Naive B cell (primary cell): ENCODE measurements at regions not wholly inside any gene's neighbourhood (a gene's known extent, or its start where the extent isn't known, plus 50 kb on each side); places are given as distances from the start of the nearest gene placed in this dataset.
A peak's percentile ranks its signal among the peaks of the same experiment; 100 is the strongest.

Experiments used
- ATAC-seq, 2 donors: fragments of 150-1000 bp; cut with Tn5 transposase; 2 replicates each; pipeline ENCODE4 v1.10.0; 2021; ENCODE audit warnings: low read depth in 2 of 2, mild to moderate bottlenecking in 2 of 2, moderate library complexity in 2 of 2
- DNase-seq: peaks from one replicate; pipeline ENCODE4 v3.0.0; 2022
- H3K27ac Mint-ChIP-seq, 6 donors: one replicate each; pipeline ENCODE4 v1.8.0; 2020 to 2022; ENCODE audit warnings: mild to moderate bottlenecking in 6 of 6, mixed read lengths in 6 of 6, moderate library complexity in 5 of 6, inconsistent platforms in 2 of 6
- H3K27me3 Mint-ChIP-seq, 3 donors: one replicate each; pipeline ENCODE4 v1.8.0; 2021 to 2022; ENCODE audit warnings: mixed read lengths in 3 of 3, mild to moderate bottlenecking in 1 of 3
- H3K36me3 Mint-ChIP-seq, 2 donors: one replicate each; pipeline ENCODE4 v1.8.0; 2020 to 2022; ENCODE audit warnings: mixed read lengths in 2 of 2, inconsistent platforms in 1 of 2, mild to moderate bottlenecking in 1 of 2
- H3K4me1 Mint-ChIP-seq, 3 donors: one replicate each; pipeline ENCODE4 v1.8.0; 2020 to 2022; ENCODE audit warnings: mixed read lengths in 3 of 3, inconsistent platforms in 1 of 3, mild to moderate bottlenecking in 1 of 3, moderate library complexity in 1 of 3
- H3K4me3 Mint-ChIP-seq, 8 donors: one replicate each; pipeline ENCODE4 v1.8.0; 2020 to 2022; ENCODE audit warnings: mild to moderate bottlenecking in 8 of 8, mixed read lengths in 8 of 8, moderate library complexity in 8 of 8, inconsistent platforms in 2 of 8
- H3K9me3 Mint-ChIP-seq, 7 donors: one replicate each; pipeline ENCODE4 v1.8.0; 2020 to 2022; ENCODE audit warnings: mixed read lengths in 7 of 7, mild to moderate bottlenecking in 5 of 7, inconsistent platforms in 2 of 7, moderate library complexity in 1 of 7

DNA sequence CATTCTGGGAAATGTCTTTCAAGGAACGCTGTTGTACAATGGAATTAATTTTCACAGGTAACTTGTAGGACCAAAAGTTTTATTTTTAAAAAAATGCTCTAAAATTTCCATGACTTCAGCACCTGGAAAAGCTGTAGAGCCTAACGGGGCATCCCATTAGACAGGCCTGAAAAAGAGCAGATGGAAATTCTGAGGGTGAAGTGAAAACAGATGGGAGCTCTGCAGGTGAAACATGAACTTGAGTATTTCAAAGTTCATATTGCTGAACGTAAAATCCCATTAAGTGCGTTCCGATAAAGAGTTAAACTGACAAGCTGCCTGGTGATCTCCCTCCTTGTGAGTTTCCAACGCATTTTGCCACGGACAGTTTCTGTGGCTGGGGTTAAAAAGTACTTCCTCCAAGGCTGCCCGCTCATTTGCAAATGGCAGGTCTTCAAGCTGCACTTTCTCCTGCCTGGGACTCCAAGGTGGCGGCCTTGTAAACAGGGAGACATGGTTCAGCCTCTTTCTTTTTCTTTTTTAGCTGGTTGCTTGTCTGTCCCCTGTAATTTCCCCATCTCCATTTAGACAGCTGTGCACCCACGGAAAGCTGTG is 450.4 kb downstream of the FGF9 start:
- Mint-ChIP-seq H3K9me3 (peaks cover 0 to 4% (median 0%) of the 10 kb centered on the region in 7 donors), H3K27me3 (no peaks in the 10 kb centered on the region), H3K4me3 (peak overlapping the region in 4 of 8 donors; percentile 10 to 47 (median 33)), H3K4me1 (peaks cover 19 to 41% (median 24%) of the 10 kb centered on the region in 3 donors), H3K27ac (peak overlapping the region in 4 of 6 donors; percentile 18 to 74 (median 44)), H3K36me3 (no peaks in the 10 kb centered on the region)
- DNase-seq (no peak), ATAC-seq (no peak)

DNA sequence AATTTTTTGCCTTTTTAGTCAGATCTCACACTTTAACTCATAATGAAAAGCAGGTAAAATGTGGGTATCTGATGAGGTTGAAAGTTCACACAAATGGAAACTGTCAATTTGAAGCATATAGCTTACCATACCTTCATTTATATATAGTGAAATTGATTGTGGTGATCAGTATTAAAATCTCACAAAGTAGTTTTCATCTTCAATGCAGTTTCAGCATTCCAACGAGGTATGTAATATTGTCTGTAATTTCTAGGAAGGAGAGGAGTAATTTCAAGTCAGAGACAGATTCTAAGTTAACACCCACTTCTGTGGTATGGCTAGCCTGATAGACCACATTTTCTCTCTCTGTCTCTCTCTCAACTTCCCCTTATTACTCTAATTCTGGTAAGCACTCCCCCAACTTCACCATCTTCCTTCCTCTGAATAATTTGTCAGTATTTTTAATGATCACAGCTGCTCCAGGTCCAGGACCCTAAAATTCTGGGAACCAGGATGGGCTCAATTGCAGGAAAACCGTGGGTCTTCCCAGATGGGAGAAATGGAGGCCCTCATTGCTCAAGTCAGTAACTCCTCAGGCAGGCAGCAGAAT is 455.7 kb downstream of the FGF9 start:
- no peaks in the 10 kb centered on the region for H3K27me3 Mint-ChIP-seq
- peak overlapping the region in 5 of 8 donors; percentile 14 to 85 (median 26) for H3K4me3 Mint-ChIP-seq
- peak; percentile 100 for ATAC-seq
- peak overlapping the region; percentile 1 to 85 (median 58) for H3K27ac Mint-ChIP-seq
- peaks cover 5 to 11% of the 10 kb centered on the region in 2 donors for H3K36me3 Mint-ChIP-seq
- peak; percentile 32 for DNase-seq
- peaks cover 25 to 38% (median 32%) of the 10 kb centered on the region in 3 donors for H3K4me1 Mint-ChIP-seq
- peaks cover 0 to 7% (median 2%) of the 10 kb centered on the region in 7 donors for H3K9me3 Mint-ChIP-seq

DNA sequence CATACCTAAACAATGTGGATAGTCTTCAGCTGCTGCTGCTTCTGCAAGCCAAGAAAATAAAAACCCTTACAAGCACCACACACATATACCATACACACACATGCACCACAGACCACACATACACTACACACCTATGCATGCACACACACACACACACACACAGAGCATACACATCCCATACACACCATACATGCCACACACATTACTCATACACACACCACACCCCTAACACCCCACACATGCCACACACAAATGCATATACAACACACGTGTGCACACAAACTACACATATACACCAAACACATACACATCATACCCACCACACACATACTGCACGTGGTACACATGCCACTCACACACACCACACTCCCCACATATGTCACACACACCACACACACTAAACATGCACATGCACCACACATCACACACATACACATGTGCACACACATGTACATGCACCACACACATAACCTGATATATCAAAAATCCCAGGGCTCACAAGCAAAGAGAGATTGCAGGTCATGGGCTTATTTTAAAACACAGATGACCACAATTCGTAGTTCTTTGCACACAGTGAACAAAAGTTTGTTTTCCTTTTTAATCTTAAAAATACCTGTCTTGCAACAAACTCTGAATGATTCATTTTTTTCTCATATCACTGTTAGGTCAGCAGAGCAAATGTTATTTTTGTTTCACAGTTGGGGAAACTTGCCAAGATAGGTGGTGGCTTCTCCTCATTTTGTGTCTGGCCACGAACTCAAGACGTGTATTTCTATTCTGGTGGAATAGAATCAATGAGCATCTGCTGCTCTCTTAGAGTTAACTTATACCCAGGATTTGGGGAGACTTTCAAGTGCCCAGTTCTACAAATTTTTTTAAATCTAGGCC is 456.6 kb downstream of the FGF9 start:
- Mint-ChIP-seq H3K4me3 (peak overlapping the region in 4 of 8 donors; percentile 5 to 27 (median 24)), H3K27me3 (no peaks in the 10 kb centered on the region), H3K36me3 (peaks cover 5 to 11% of the 10 kb centered on the region in 2 donors), H3K4me1 (peaks cover 22 to 31% (median 25%) of the 10 kb centered on the region in 3 donors), H3K27ac (peak overlapping the region in 2 of 6 donors; percentile 57 to 71), H3K9me3 (peaks cover 0 to 7% (median 2%) of the 10 kb centered on the region in 7 donors)
- ATAC-seq (no peak), DNase-seq (no peak)

DNA sequence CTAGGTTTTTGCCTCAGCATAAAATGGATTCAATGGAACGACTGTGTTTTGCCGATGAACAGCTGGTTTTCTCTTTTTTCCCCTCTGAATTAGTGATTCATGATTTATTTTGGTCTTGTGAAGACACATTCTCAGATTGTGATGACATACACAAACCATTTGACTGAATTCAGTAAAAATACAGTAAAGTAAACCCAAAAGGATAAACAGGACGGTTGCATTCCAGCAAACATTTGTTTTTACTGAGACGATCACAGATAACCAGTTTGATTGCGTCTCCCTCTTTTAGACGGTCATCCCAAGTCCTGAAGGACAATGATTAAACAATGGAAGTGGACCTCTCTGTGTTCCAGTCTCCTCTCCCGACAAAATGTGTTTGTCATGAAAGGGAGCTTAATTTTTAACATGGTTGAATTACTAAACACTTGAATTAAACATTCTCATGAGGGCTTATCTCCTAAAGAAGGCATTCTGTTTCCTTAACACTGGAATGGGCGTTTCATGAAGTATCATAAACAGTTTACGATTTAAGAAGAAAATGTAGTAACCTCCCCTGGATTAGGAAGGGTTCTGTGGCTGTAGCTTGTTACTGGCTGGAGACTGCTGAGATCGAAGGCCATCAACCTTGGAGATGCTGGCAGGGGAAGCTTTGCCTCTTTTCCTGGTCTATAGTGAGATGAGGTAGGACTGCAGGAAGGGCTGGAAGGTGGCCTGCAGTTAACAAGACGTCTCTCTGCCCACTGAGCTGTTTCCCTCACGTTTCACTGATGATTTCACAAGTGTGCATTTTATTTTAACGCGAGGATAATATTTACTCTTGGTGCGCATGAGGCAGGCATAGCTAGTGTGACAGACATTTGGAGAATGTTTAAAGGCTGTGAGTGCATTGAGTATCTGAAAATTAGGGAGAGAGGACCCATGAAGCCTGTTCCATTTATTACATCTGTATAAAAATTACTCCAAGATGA is 457.9 kb downstream of the FGF9 start:
- DNase-seq (no peak), ATAC-seq (no peak)
- Mint-ChIP-seq H3K9me3 (peaks cover 0 to 7% (median 2%) of the 10 kb centered on the region in 7 donors), H3K27ac (peak overlapping the region in 1 of 6 donors; percentile 71), H3K36me3 (peaks cover 5 to 11% of the 10 kb centered on the region in 2 donors), H3K4me1 (peaks cover 22 to 31% (median 28%) of the 10 kb centered on the region in 3 donors), H3K27me3 (no peaks in the 10 kb centered on the region), H3K4me3 (no peak overlapping the region)

DNA sequence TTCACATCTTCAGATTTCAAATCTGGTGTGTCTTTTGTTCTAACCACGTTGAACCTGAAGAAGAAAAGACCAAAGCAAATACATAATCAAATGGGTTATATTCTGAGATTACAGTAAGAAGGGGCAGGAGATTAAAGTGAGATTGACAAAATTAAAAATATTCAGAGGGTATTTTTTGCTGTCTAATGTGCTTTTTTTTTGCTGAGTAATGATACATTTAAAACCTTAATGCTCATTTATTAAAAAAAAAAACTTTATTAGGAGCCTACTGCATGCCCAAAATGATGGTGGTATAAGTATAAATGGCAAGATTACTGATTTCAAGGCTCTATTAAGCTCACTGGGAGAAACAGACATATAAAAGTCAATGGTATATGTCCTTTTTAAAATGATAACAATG is 459.4 kb downstream of the FGF9 start:
- H3K4me3 Mint-ChIP-seq = no peak overlapping the region
- peaks cover 22 to 31% (median 29%) of the 10 kb centered on the region in 3 donors for H3K4me1 Mint-ChIP-seq
- H3K36me3 Mint-ChIP-seq = peaks cover 5 to 11% of the 10 kb centered on the region in 2 donors
- H3K27ac Mint-ChIP-seq = no peak overlapping the region
- no peak for DNase-seq
- no peaks in the 10 kb centered on the region for H3K27me3 Mint-ChIP-seq
- H3K9me3 Mint-ChIP-seq = peaks cover 0 to 7% (median 2%) of the 10 kb centered on the region in 7 donors
- no peak for ATAC-seq

DNA sequence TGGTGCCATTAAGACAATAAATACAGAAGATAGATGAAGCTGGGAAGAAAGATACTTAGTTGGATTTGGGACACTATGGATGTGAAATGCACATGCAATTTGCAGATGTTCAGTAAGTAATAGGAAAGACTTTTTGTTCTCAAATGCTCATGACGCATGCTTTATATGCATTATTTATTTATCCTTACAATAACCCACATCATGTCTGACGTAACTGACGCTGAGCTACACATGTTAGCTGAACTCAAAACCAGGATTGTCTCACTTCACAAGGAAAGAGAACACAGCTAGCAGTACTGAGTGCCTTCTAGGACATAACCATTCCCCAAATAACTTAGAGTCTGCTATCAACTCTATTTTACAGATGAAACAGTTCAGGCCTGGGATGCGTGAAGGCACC is 463.4 kb downstream of the FGF9 start:
- DNase-seq (no peak), ATAC-seq (no peak)
- peaks cover 4 to 5% of the 10 kb centered on the region in 2 donors for H3K36me3 Mint-ChIP-seq
- H3K27ac Mint-ChIP-seq = no peak overlapping the region
- no peak overlapping the region for H3K4me3 Mint-ChIP-seq
- H3K27me3 Mint-ChIP-seq = no peaks in the 10 kb centered on the region
- peaks cover 0 to 6% (median 1%) of the 10 kb centered on the region in 7 donors for H3K9me3 Mint-ChIP-seq
- H3K4me1 Mint-ChIP-seq = peaks cover 15 to 21% (median 20%) of the 10 kb centered on the region in 3 donors

DNA sequence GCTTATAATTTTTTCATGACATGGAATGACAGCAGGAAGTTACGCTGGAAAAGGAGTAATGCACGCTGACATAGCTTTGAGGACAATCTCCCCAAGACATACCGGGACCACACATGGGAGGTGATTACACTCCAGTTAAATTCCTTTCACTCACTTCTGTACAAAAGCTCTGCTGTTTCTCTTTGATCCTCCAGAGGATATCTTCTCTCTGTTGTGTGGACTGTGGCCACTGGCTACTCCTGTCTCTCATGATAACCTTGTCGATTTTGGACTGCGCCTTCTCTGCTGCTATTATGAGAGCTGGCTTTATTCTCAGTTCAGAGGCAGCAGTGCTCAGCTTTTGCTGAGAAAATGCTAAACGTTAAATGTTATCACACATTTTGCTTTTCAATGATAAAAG is 464.6 kb downstream of the FGF9 start:
- Mint-ChIP-seq H3K27ac (peak overlapping the region in 2 of 6 donors; percentile 6 to 39), H3K27me3 (no peaks in the 10 kb centered on the region), H3K4me1 (peaks cover 15 to 21% (median 20%) of the 10 kb centered on the region in 3 donors), H3K36me3 (no peaks in the 10 kb centered on the region), H3K4me3 (no peak overlapping the region), H3K9me3 (no peaks in the 10 kb centered on the region)
- no peak for ATAC-seq
- no peak for DNase-seq

DNA sequence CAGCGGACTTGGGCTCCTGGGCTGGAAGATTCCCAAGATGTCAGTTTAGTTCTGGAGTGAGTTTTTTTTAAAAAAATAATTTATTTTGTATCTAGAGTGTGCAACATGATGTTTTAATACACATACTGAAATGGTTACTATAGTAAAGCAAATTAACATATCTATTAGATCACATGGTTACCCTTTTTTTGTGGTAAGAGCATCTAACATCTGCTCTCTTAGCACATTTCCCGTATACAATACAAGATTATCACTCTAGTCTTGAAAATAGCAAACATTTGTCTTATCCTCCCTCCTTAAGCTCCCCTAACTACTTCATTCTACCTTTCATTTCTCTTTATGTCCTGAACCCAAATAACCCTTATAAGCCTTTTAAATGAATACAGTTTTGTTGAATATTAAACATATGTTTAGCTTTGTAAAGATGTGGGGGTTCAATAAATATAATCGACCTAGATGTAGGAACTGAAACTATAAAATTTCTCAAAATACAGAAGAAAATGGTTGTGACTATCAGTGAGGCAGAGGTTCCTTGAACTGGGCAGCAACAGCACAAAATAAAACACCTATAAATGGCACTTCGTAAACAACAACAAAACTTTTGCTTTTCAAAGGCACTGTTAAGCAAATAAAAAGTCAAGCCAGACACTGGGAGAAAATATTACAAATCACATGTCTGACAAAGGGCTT is 466.6 kb downstream of the FGF9 start:
- Mint-ChIP-seq H3K4me3 (peak overlapping the region in 2 of 8 donors; percentile 10 to 22), H3K27me3 (peaks cover 0 to 8% (median 0%) of the 10 kb centered on the region in 3 donors), H3K4me1 (peaks cover 12 to 22% (median 21%) of the 10 kb centered on the region in 3 donors), H3K27ac (peak overlapping the region in 5 of 6 donors; percentile 26 to 89 (median 59)), H3K9me3 (no peaks in the 10 kb centered on the region), H3K36me3 (no peaks in the 10 kb centered on the region)
- DNase-seq = no peak
- peak; percentile 75 to 80 for ATAC-seq

DNA sequence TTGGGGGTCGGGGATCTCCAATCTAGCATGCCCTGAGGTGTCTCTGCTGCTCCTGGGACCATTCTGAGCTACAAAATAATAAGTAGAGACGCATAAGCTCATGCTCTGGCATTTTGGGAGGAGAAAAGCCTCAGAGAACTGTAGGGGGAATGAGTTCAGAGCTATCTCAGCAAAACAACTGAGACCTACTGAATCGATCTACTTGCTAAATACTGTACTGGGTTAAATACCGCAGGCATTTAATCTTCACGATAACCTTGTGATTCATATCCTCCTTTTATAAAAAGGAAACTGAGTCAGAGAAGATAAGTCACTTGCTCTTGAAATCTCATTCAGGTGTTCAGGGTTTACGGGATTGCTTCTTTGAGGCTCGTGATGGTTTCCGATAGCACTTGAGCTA is 468.1 kb downstream of the FGF9 start:
- Mint-ChIP-seq H3K4me3 (no peak overlapping the region), H3K9me3 (no peaks in the 10 kb centered on the region), H3K27ac (peak overlapping the region in 1 of 6 donors; percentile 44), H3K36me3 (no peaks in the 10 kb centered on the region), H3K4me1 (peaks cover 6 to 22% (median 21%) of the 10 kb centered on the region in 3 donors), H3K27me3 (peaks cover 0 to 9% (median 0%) of the 10 kb centered on the region in 3 donors)
- ATAC-seq (no peak), DNase-seq (no peak)

DNA sequence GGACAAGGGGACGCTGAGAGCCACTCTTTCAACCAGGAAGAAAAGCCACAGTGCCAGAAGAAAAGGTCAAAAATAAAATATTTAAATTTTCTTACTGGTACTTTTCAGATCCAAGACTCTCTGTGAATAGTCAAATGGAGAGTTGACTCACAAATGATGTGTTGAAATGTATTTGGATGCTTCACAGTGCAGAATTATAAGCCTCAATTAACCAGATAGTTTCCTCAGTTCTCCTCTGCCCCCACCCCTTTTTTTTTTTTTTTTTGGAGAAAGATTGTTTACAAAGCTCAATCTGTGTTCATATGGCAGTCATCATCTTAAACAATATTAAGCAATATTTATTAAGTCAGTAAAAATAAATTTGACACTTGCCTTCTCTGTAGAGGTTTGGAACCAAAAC is 470.8 kb downstream of the FGF9 start:
- Mint-ChIP-seq H3K27me3 (peaks cover 0 to 9% (median 5%) of the 10 kb centered on the region in 3 donors), H3K9me3 (peaks cover 0 to 3% (median 1%) of the 10 kb centered on the region in 7 donors), H3K27ac (no peak overlapping the region), H3K36me3 (no peaks in the 10 kb centered on the region), H3K4me1 (peaks cover 6 to 18% (median 13%) of the 10 kb centered on the region in 3 donors), H3K4me3 (no peak overlapping the region)
- DNase-seq (no peak), ATAC-seq (no peak)

DNA sequence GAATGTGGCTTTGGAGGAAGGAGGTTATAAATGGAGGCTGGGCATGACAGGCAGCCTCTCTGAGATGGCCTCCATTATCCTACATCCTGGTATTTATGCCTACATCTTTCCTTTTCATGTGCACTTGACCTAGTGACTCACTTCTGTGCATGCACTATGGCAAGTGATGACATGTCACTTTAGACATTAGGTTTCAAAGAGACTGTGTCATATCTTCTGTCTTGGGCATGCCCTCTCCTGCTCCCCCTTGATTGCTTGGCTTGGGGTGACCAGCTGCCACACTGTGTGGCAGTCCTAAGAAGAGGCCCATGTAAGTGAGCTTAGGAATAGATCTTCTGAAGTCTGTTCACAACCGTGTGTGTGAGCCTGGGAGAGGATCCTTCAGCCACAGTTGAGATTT is 472.8 kb downstream of the FGF9 start:
- H3K9me3 Mint-ChIP-seq = peaks cover 0 to 15% (median 6%) of the 10 kb centered on the region in 7 donors
- H3K36me3 Mint-ChIP-seq = peaks cover 0 to 6% of the 10 kb centered on the region in 2 donors
- no peak overlapping the region for H3K27ac Mint-ChIP-seq
- H3K27me3 Mint-ChIP-seq = peaks cover 0 to 9% (median 5%) of the 10 kb centered on the region in 3 donors
- DNase-seq (no peak), ATAC-seq (no peak)
- H3K4me3 Mint-ChIP-seq = no peak overlapping the region
- H3K4me1 Mint-ChIP-seq = peaks cover 0 to 4% (median 0%) of the 10 kb centered on the region in 3 donors

DNA sequence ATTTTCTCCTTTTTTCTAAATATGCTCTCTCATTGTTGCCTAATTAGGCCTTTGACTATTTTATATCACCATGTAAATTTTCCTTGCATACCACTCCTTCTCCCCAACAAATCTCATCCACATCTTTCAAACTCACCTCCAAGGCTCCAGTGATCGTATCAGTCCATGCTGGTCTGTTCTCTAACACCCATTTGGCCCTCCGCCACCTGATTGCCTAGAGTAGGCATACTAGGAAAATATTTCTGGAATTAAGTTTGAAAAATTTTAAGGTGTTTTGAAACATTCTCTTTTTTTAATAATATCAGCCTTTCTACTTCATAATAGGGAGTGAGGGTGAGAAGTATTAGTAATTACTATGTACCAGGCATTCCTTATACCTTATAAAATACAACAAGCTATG is 473.9 kb downstream of the FGF9 start:
- no peak for DNase-seq
- Mint-ChIP-seq H3K4me3 (no peak overlapping the region), H3K4me1 (peaks cover 0 to 2% (median 0%) of the 10 kb centered on the region in 3 donors), H3K9me3 (peaks cover 0 to 15% (median 6%) of the 10 kb centered on the region in 7 donors), H3K27me3 (peaks cover 0 to 9% (median 5%) of the 10 kb centered on the region in 3 donors), H3K27ac (no peak overlapping the region), H3K36me3 (peaks cover 0 to 6% of the 10 kb centered on the region in 2 donors)
- no peak for ATAC-seq
